A673 (cell line): ENCODE measurements at regions not wholly inside any gene's neighbourhood (a gene's known extent, or its start where the extent isn't known, plus 50 kb on each side); places are given as distances from the start of the nearest gene placed in this dataset.

Experiments
- BruUV-seq: library from RNA; stranded (reverse); fragments of 400-500 nt; replicated peaks from 2 replicates; lab custom pipeline; 2021; lab: Mats Ljungman, UMichigan
- CTCF ChIA-PET: fragments of 300-600 bp; sonication (Branson Sonifier 250); formaldehyde crosslinking; loops from one replicate; lab custom pipeline; 2022; ENCODE audit warnings: antibody characterized with exemption; lab: Charles Lee
- POLR2A ChIA-PET: fragments of 300-600 bp; sonication (Branson Sonifier 250); formaldehyde crosslinking; loops from one replicate; lab custom pipeline; 2022; ENCODE audit warnings: antibody characterized with exemption; ENCODE audit not compliant: low non-redundant PET; lab: Charles Lee
- DNase-seq: peaks from one replicate; pipeline ENCODE4 v3.0.0-alpha.2; 2015; ENCODE audit warnings: low spot score
- H3K27ac ChIP-seq: fragments of 200-600 bp; sonication (generic); 2 replicates; pipeline ENCODE4 v1.5.1; 2016; ENCODE audit warnings: mixed run types, low read depth, mild to moderate bottlenecking, mixed read lengths, antibody characterized with exemption, low read length; ENCODE audit not compliant: poor library complexity, severe bottlenecking
- H3K27me3 ChIP-seq: fragments of 200-600 bp; sonication (generic); replicated peaks from 2 replicates; pipeline ENCODE4 v1.6.1; 2017; ENCODE audit warnings: mixed run types, low read depth, mild to moderate bottlenecking, mixed read lengths, antibody characterized with exemption, low read length; ENCODE audit not compliant: insufficient read depth, poor library complexity
- H3K36me3 ChIP-seq: fragments of 200-600 bp; sonication (generic); 2 replicates; pipeline ENCODE4 v1.6.1; 2016; ENCODE audit warnings: mixed run types, mild to moderate bottlenecking, mixed read lengths, antibody characterized with exemption, low read length; ENCODE audit not compliant: insufficient read depth, poor library complexity, severe bottlenecking
- H3K4me1 ChIP-seq: fragments of 200-600 bp; sonication (generic); 2 replicates; pipeline ENCODE4 v1.6.1; 2017; ENCODE audit warnings: mixed run types, mild to moderate bottlenecking, mixed read lengths, antibody characterized with exemption, low read length; ENCODE audit not compliant: insufficient read depth, poor library complexity, severe bottlenecking
- H3K4me3 ChIP-seq: fragments of 200-600 bp; sonication (generic); 2 replicates; pipeline ENCODE4 v1.5.1; 2016; ENCODE audit warnings: low read depth, mixed run types, mild to moderate bottlenecking, mixed read lengths, low read length; ENCODE audit not compliant: poor library complexity, severe bottlenecking
- H3K9me3 ChIP-seq: fragments of 200-600 bp; sonication (generic); 2 replicates; pipeline ENCODE4 v1.6.1; 2016; ENCODE audit warnings: mixed run types, low read depth, mild to moderate bottlenecking, mixed read lengths, antibody characterized with exemption, low read length; ENCODE audit not compliant: poor library complexity, severe bottlenecking
- CTCF ChIP-seq: fragments of 300-800, 200-600 bp; sonication (generic); conservative IDR thresholded peaks from 2 replicates; pipeline ENCODE4 v1.5.1; 2017; ENCODE audit warnings: low read depth, mild to moderate bottlenecking, antibody characterized with exemption, low read length, moderate library complexity, mixed read lengths
- EZH2 ChIP-seq: fragments of 200-600 bp; sonication (generic); IDR thresholded peaks from 2 replicates; pipeline ENCODE4 v1.6.1; 2017; ENCODE audit warnings: borderline replicate concordance, low read depth, mild to moderate bottlenecking, mixed read lengths, antibody characterized with exemption, low read length; ENCODE audit not compliant: poor library complexity, severe bottlenecking
- intact Hi-C: fragments of 100-400 bp; cut with micrococcal nuclease; formaldehyde crosslinking; loops from one replicate; pipeline ENCODE4 v1.10.0; 2022; ENCODE audit not compliant: unreplicated experiment

GRCh38 chr10:21176934-21177480 lies 279.9 kb upstream of the NEBL start:
- Histone ChIP-seq H3K9me3 (no peaks in the 10 kb centered on the region), H3K27me3 (no peaks in the 10 kb centered on the region), H3K27ac (no peak overlapping the region), H3K4me3 (no peak overlapping the region), H3K4me1 (peaks cover 17% of the 10 kb centered on the region), H3K36me3 (no peaks in the 10 kb centered on the region)
- ChIA-PET POLR2A (no interaction called here), CTCF (interaction anchor here (0.6 kb wide), 1 partner anchor 181 kb away, joined by 3 read pairs; no protein-coding TSS in a partner anchor)
- DNase-seq = no peak
- intact Hi-C loops = no loop called here
- TF ChIP-seq CTCF (no peak), EZH2 (no peak)
- BruUV-seq = no TSS peak

GRCh38 chr10:21175797-21176196 lies 278.7 kb upstream of the NEBL start:
- POLR2A ChIA-PET = no interaction called here
- intact Hi-C loops = no loop called here

DNA sequence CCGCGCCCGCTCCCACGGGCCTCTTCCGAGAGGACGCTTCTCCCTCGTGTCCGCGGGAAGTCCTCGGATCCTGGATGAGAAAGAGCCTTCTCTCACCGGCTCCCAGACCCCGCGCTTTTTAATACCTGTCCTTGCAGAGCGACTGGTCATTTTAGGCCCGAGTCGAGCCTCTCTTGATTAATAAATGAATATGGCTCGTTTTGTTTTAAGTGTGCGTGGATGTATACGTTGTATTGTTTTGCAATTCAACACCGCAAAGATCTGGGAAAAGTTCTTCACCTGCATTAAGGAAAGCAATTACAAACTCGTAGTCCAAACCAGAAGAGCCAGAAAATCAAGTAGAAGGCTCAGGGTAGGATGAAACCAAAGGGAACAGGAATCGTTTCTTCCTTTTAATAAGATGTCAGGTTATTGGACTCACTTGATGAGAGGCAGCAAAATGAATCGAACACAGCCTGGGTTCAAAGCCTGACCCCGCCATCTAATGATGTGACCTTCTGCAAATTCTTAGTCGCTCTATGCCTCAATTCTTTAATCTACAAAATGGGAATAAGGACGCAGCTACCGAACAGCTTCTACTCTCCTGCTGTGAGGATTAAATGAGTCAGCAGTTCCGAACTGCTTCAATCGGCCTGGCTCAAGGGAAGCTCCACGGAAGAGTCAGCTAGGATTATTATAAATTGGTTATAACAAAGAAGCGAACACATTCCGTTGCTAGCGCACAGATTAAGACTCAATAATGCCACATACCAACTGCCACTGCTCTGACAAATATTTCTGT lies 277.8 kb upstream of the NEBL start:
- no peak overlapping the region for H3K27ac ChIP-seq
- BruUV-seq = no TSS peak
- TF ChIP-seq CTCF = no peak
- TF ChIP-seq EZH2 = no peak
- H3K4me3 ChIP-seq = peak overlapping the region; percentile 65
- no peaks in the 10 kb centered on the region for H3K27me3 ChIP-seq
- H3K36me3 ChIP-seq = no peaks in the 10 kb centered on the region
- intact Hi-C loops = loop anchor here (5.0 kb wide), 1 partner anchor 92 kb away; no protein-coding TSS in a partner anchor
- POLR2A ChIA-PET = no interaction called here
- H3K4me1 ChIP-seq = peaks cover 17% of the 10 kb centered on the region
- peak; percentile 79 for DNase-seq
- CTCF ChIA-PET = no interaction called here
- no peaks in the 10 kb centered on the region for H3K9me3 ChIP-seq

More at GRCh38 chr10:21175797-21176196, 278.7 kb upstream of the NEBL start:
- CTCF ChIA-PET = no interaction called here
- TF ChIP-seq EZH2 (no peak), CTCF (no peak)
- peaks cover 17% of the 10 kb centered on the region for H3K4me1 ChIP-seq
- no peak for DNase-seq
- no peaks in the 10 kb centered on the region for H3K36me3 ChIP-seq
- H3K4me3 ChIP-seq = no peak overlapping the region
- H3K9me3 ChIP-seq = no peaks in the 10 kb centered on the region
- no peaks in the 10 kb centered on the region for H3K27me3 ChIP-seq
- no peak overlapping the region for H3K27ac ChIP-seq
- BruUV-seq = no TSS peak
